HG03432 (cell line): ENCODE measurements at regions not wholly inside any gene's neighbourhood (a gene's known extent, or its start where the extent isn't known, plus 50 kb on each side); places are given as distances from the start of the nearest gene placed in this dataset.

ENCODE experiments used
- ATAC-seq: cut with Tn5 transposase; IDR thresholded peaks from one replicate; pipeline ENCODE4 v1.9.1; 2021; ENCODE audit warnings: mild to moderate bottlenecking, moderate library complexity; ENCODE audit not compliant: unreplicated experiment

- no peak for ATAC-seq
Measured at GRCh38 chr9:32837551-32838058, 54.3 kb downstream of the TMEM215 start.

- ATAC-seq, result peak; percentile 81
Measured at GRCh38 chr9:32839013-32839885, 55.9 kb downstream of the TMEM215 start.

- ATAC-seq, result no peak
Measured at GRCh38 chr9:32841314-32841713, 58.0 kb downstream of the TMEM215 start.

GRCh38 chr9:32843295-32843694, 60.0 kb downstream of the TMEM215 start:
- no peak for ATAC-seq

GRCh38 chr9:32844259-32844658, 60.9 kb downstream of the TMEM215 start:
- ATAC-seq, result no peak

- ATAC-seq, result no peak
Measured at GRCh38 chr9:32854271-32854670, 70.9 kb downstream of the TMEM215 start.

- no peak for ATAC-seq
Measured at GRCh38 chr9:32855752-32856151, 72.4 kb downstream of the TMEM215 start.

GRCh38 chr9:32863291-32863690, 80.0 kb downstream of the TMEM215 start:
- ATAC-seq, result no peak

GRCh38 chr9:32864971-32865370, 81.6 kb downstream of the TMEM215 start:
- no peak for ATAC-seq

- no peak for ATAC-seq
Measured at GRCh38 chr9:32866273-32866672, 82.9 kb downstream of the TMEM215 start.

- no peak for ATAC-seq
Measured at GRCh38 chr9:32867026-32867425, 83.7 kb downstream of the TMEM215 start.

GRCh38 chr9:32867601-32868204, 84.4 kb downstream of the TMEM215 start:
- ATAC-seq, result no peak

GRCh38 chr9:32869404-32869803, 86.1 kb downstream of the TMEM215 start:
- no peak for ATAC-seq

- ATAC-seq, result no peak
Measured at GRCh38 chr9:32873131-32873530, 89.8 kb downstream of the TMEM215 start.

GRCh38 chr9:32873553-32873952, 90.2 kb downstream of the TMEM215 start:
- ATAC-seq, result no peak

- ATAC-seq, result no peak
Measured at GRCh38 chr9:32875242-32875641, 91.9 kb downstream of the TMEM215 start.

GRCh38 chr9:32875748-32876147, 92.4 kb downstream of the TMEM215 start:
- ATAC-seq, result no peak

- ATAC-seq, result no peak
Measured at GRCh38 chr9:32877103-32877502, 93.8 kb downstream of the TMEM215 start.

GRCh38 chr9:32877639-32878217, 94.4 kb downstream of the TMEM215 start:
- ATAC-seq, result peak; percentile 57

GRCh38 chr9:32879335-32879734, 96.0 kb downstream of the TMEM215 start:
- ATAC-seq, result no peak

GRCh38 chr9:32881948-32882347, 98.6 kb downstream of the TMEM215 start:
- no peak for ATAC-seq

GRCh38 chr9:32882705-32883104, 99.4 kb downstream of the TMEM215 start:
- ATAC-seq, result no peak
